Activated gamma-delta T cell (primary cell): ENCODE measurements at regions not wholly inside any gene's neighbourhood (a gene's known extent, or its start where the extent isn't known, plus 50 kb on each side); places are given as distances from the start of the nearest gene placed in this dataset.

Experiments
- DNase-seq: peaks from one replicate; lab custom pipeline; 2025; lab: John Stamatoyannopoulos, UW

GRCh38 chr5:164376843-164377242 lies 871.4 kb downstream of the MAT2B start:
- DNase-seq = no peak

- no peak for DNase-seq
These were observed 872.3 kb downstream of the MAT2B start for GRCh38 chr5:164377746-164378145.

GRCh38 chr5:164383662-164384061 lies 878.2 kb downstream of the MAT2B start:
- no peak for DNase-seq

GRCh38 chr5:164392531-164392930 lies 887.1 kb downstream of the MAT2B start:
- DNase-seq = no peak

GRCh38 chr5:164394686-164395194 lies 889.3 kb downstream of the MAT2B start:
- no peak for DNase-seq

- DNase-seq = no peak
These were observed 907.1 kb downstream of the MAT2B start for GRCh38 chr5:164412531-164412930.

- DNase-seq = no peak
These were observed 914.7 kb downstream of the MAT2B start for GRCh38 chr5:164420161-164420560.

- no peak for DNase-seq
These were observed 917.0 kb downstream of the MAT2B start for GRCh38 chr5:164422400-164422799.

- DNase-seq = no peak
These were observed 926.4 kb downstream of the MAT2B start for GRCh38 chr5:164431634-164432304.

- no peak for DNase-seq
These were observed 927.9 kb downstream of the MAT2B start for GRCh38 chr5:164433106-164433870.

GRCh38 chr5:164435576-164435975 lies 930.2 kb downstream of the MAT2B start:
- no peak for DNase-seq

- no peak for DNase-seq
These were observed 934.4 kb downstream of the MAT2B start for GRCh38 chr5:164439799-164440198.

- DNase-seq = no peak
These were observed 944.0 kb downstream of the MAT2B start for GRCh38 chr5:164449460-164449859.

- DNase-seq = no peak
These were observed 960.6 kb downstream of the MAT2B start for GRCh38 chr5:164466033-164466432.

GRCh38 chr5:164470312-164470711 lies 964.9 kb downstream of the MAT2B start:
- no peak for DNase-seq

- no peak for DNase-seq
These were observed 966.7 kb downstream of the MAT2B start for GRCh38 chr5:164472165-164472564.

- no peak for DNase-seq
These were observed 970.0 kb downstream of the MAT2B start for GRCh38 chr5:164475339-164475977.

GRCh38 chr5:164481270-164481669 lies 975.9 kb downstream of the MAT2B start:
- no peak for DNase-seq

GRCh38 chr5:164482351-164482750 lies 976.9 kb downstream of the MAT2B start:
- no peak for DNase-seq

- no peak for DNase-seq
These were observed 979.5 kb downstream of the MAT2B start for GRCh38 chr5:164484948-164485347.

GRCh38 chr5:164487939-164488338 lies 982.5 kb downstream of the MAT2B start:
- no peak for DNase-seq

- DNase-seq = no peak
These were observed 992.1 kb downstream of the MAT2B start for GRCh38 chr5:164497311-164498064.
